ENCODE measurements at regions not wholly inside any gene's neighbourhood (a gene's known extent, or its start where the extent isn't known, plus 50 kb on each side); places are given as distances from the start of the nearest gene placed in this dataset.
"Not testable (repeated sequence)": the region's sequence is repeated elsewhere in the genome, so short reads cannot be mapped to it uniquely, and the experiment has no call there.

- not testable (repeated sequence) for TF ChIP-seq CTCF (conservative IDR thresholded peaks at IDR 0.05; ENCODE audit: low read length); EZH2phosphoT487 (IDR thresholded peaks at IDR 0.05; ENCODE audit: borderline replicate concordance, low read depth, low read length)
These were observed 606.4 kb downstream of the TMA16 start for GRCh38 chr4:164100741-164101365.

Measured in OCI-LY7 (cell line).